Renal pelvis (tissue), 1 donor: ENCODE measurements at regions not wholly inside any gene's neighbourhood (a gene's known extent, or its start where the extent isn't known, plus 50 kb on each side); places are given as distances from the start of the nearest gene placed in this dataset.

ENCODE experiments used
- DNase-seq: peaks from one replicate; pipeline ENCODE4 v3.0.0-alpha.2; 2013

GRCh38 chr2:12027136-12027535, 280.7 kb downstream of the LPIN1 start:
- no peak for DNase-seq

- no peak for DNase-seq
Measured at GRCh38 chr2:12031866-12032265, 285.4 kb downstream of the LPIN1 start.

- DNase-seq: no peak
Measured at GRCh38 chr2:12032398-12032797, 286.0 kb downstream of the LPIN1 start.

- DNase-seq: no peak
Measured at GRCh38 chr2:12032975-12033374, 286.5 kb downstream of the LPIN1 start.

GRCh38 chr2:12033494-12033893, 287.1 kb downstream of the LPIN1 start:
- no peak for DNase-seq

GRCh38 chr2:12034382-12034781, 287.9 kb downstream of the LPIN1 start:
- DNase-seq: no peak

GRCh38 chr2:12035029-12035720, 288.7 kb downstream of the LPIN1 start:
- DNase-seq: no peak

GRCh38 chr2:12035956-12036639, 289.7 kb downstream of the LPIN1 start:
- DNase-seq: no peak

- DNase-seq: no peak
Measured at GRCh38 chr2:12036640-12036983, 290.2 kb downstream of the LPIN1 start.

- DNase-seq: no peak
Measured at GRCh38 chr2:12037301-12037700, 290.9 kb downstream of the LPIN1 start.

GRCh38 chr2:12041236-12041635, 294.8 kb downstream of the LPIN1 start:
- DNase-seq: no peak

- no peak for DNase-seq
Measured at GRCh38 chr2:12043131-12043530, 296.7 kb downstream of the LPIN1 start.

GRCh38 chr2:12044857-12045256, 298.4 kb downstream of the LPIN1 start:
- no peak for DNase-seq

- no peak for DNase-seq
Measured at GRCh38 chr2:12045864-12046291, 299.4 kb downstream of the LPIN1 start.

- no peak for DNase-seq
Measured at GRCh38 chr2:12046641-12047040, 300.2 kb downstream of the LPIN1 start.

GRCh38 chr2:12047761-12048160, 301.3 kb downstream of the LPIN1 start:
- no peak for DNase-seq

GRCh38 chr2:12048550-12048949, 302.1 kb downstream of the LPIN1 start:
- DNase-seq: no peak

- DNase-seq: no peak
Measured at GRCh38 chr2:12050396-12050795, 304.0 kb downstream of the LPIN1 start.

GRCh38 chr2:12051831-12052230, 305.4 kb downstream of the LPIN1 start:
- DNase-seq: no peak

- no peak for DNase-seq
Measured at GRCh38 chr2:12052796-12053195, 306.4 kb downstream of the LPIN1 start.

- no peak for DNase-seq
Measured at GRCh38 chr2:12054956-12055618, 308.7 kb downstream of the LPIN1 start.

- DNase-seq: no peak
Measured at GRCh38 chr2:12057436-12058166, 311.2 kb downstream of the LPIN1 start.
